ENCODE measurements at regions not wholly inside any gene's neighbourhood (a gene's known extent, or its start where the extent isn't known, plus 50 kb on each side); places are given as distances from the start of the nearest gene placed in this dataset.

GRCh38 chr11:13183094-13183825, 94.3 kb upstream of the BMAL1 start (continued):
- TF ChIP-seq CEBPB (IDR thresholded peaks at IDR 0.05; ENCODE audit: low read depth, low read length): peak; percentile 66

GRCh38 chr11:13183826-13184196, 93.8 kb upstream of the BMAL1 start:
- H3K4ac ChIP-seq (ENCODE audit: low read depth, low read length): no peak overlapping the region
- dilution Hi-C loops (cut with HindIII; ENCODE audit: low sequenced_read_pairs, unreplicated experiment): no loop called here
- H2BK120ac ChIP-seq (ENCODE audit: low read depth, low read length): no peak overlapping the region
- H3K4me3 ChIP-seq (ENCODE audit: insufficient read depth, low read depth, low read length): no peak overlapping the region
- no peak overlapping the region for H2AK5ac ChIP-seq (ENCODE audit: low read depth, low read length)
- H3K27ac ChIP-seq (ENCODE audit: insufficient read depth, low read length): no peak overlapping the region
- no peaks in the 10 kb centered on the region for H4K20me1 ChIP-seq (ENCODE audit: insufficient read depth, low read length)
- ATAC-seq (ENCODE audit: low read depth): peak; percentile 13; the same call in 1 of the 2 replicates
- H2BK5ac ChIP-seq (ENCODE audit: low read depth, low read length, poor library complexity, severe bottlenecking): no peak overlapping the region
- no TSS peak for BruUV-seq (replicated peaks)
- H3K4me1 ChIP-seq (ENCODE audit: control insufficient read depth, insufficient read depth, low read length): no peaks in the 10 kb centered on the region
- no peak overlapping the region for H2AK9ac ChIP-seq (replicated peaks; ENCODE audit: low read depth, low read length, poor library complexity)
- intact Hi-C loops (cut with micrococcal nuclease): loop anchor here (1.0 kb wide), 2 partner anchors 220 to 853 kb away; no protein-coding TSS in a partner anchor
- H3K27me3 ChIP-seq (ENCODE audit: control insufficient read depth, insufficient read depth, low read length): peaks cover 3% of the 10 kb centered on the region; the same call in 1 of the 2 replicates
- H3K4me2 ChIP-seq (ENCODE audit: low read depth, low read length): no peak overlapping the region
- 0 out of 2 replicates have a peak, but pooled peaks cover 4% of the 10 kb centered on the region for H3K9me1 ChIP-seq (ENCODE audit: insufficient read depth, low read length)
- H2BK15ac ChIP-seq (ENCODE audit: low read depth, low read length): no peak overlapping the region
- H4K5ac ChIP-seq (ENCODE audit: low read depth, low read length): no peak overlapping the region
- no peaks in the 10 kb centered on the region for H3K79me1 ChIP-seq (ENCODE audit: low read depth in 1 of 2, low read length in 2 of 2)
- POLR2A ChIA-PET (ENCODE audit: unreplicated experiment): no interaction called here
- H3K23ac ChIP-seq (ENCODE audit: low read depth, low read length): no peak overlapping the region
- no peak overlapping the region for H3K18ac ChIP-seq (ENCODE audit: low read depth, low read length)
- H4K8ac ChIP-seq (ENCODE audit: low read depth in 2 of 2, low read length in 2 of 2): no peak overlapping the region
- no peak overlapping the region for H3K56ac ChIP-seq (ENCODE audit: extremely low read depth, insufficient read depth, low read length)
- CTCF ChIA-PET: interaction anchor here (0.6 to 2.1 kb wide), 6 partner anchors 9 to 789 kb away, joined by 3 to 17 read pairs (median 4); no protein-coding TSS in a partner anchor
- no peak overlapping the region for H4K91ac ChIP-seq (ENCODE audit: insufficient read depth, low read depth, low read length)
- no peak overlapping the region for H2AFZ ChIP-seq (replicated peaks; ENCODE audit: low read length, poor library complexity)
- H3K36me3 ChIP-seq (ENCODE audit: control insufficient read depth, insufficient read depth, low read length): no peaks in the 10 kb centered on the region
- DNase-seq: no peak
- H2BK20ac ChIP-seq (ENCODE audit: low read depth, low read length): no peak overlapping the region
- in situ Hi-C loops (cut with MboI; ENCODE audit: low sequenced_read_pairs): no loop called here
- WGBS, 2 experiments (ENCODE audit: extremely low coverage in 2 of 2, insufficient read length in 1 of 2): no CpG with 5 or more reads among the region's 1 CpG
- peaks cover under 1% of the 10 kb centered on the region; the same call in 1 of the 2 replicates for H3K9me3 ChIP-seq (ENCODE audit: control insufficient read depth, insufficient read depth, low read length)
- no peak overlapping the region for H3K9ac ChIP-seq (ENCODE audit: low read depth, low read length)
- H3K14ac ChIP-seq (replicated peaks; ENCODE audit: low read depth, low read length): no peak overlapping the region
- TF ChIP-seq MXI1 (IDR thresholded peaks at IDR 0.05; ENCODE audit: borderline replicate concordance, low read depth, low read length) (no peak), CEBPB (IDR thresholded peaks at IDR 0.05; ENCODE audit: low read depth, low read length) (no peak), RAD21 (IDR thresholded peaks at IDR 0.05; ENCODE audit: low read length) (no peak), CTCF (conservative IDR thresholded peaks at IDR 0.05; ENCODE audit: low read depth, low read length) (no peak), MAZ (IDR thresholded peaks at IDR 0.05; ENCODE audit: borderline replicate concordance, low read depth, low read length) (no peak), CHD1 (IDR thresholded peaks at IDR 0.05; ENCODE audit: low read depth, low read length) (no peak), ELK1 (IDR thresholded peaks at IDR 0.05; ENCODE audit: borderline replicate concordance, low read depth, low read length) (no peak), BHLHE40 (IDR thresholded peaks at IDR 0.05; ENCODE audit: low read depth, low read length) (no peak), MAFK (IDR thresholded peaks at IDR 0.05; ENCODE audit: low read depth, low read length) (no peak), NFE2L2 (IDR thresholded peaks at IDR 0.05; ENCODE audit: low read depth, low read length) (no peak), FOS (IDR thresholded peaks at IDR 0.05; ENCODE audit: low read depth, low read length) (no peak), RCOR1 (IDR thresholded peaks at IDR 0.05; ENCODE audit: insufficient replicate concordance, low read length) (no peak), USF2 (IDR thresholded peaks at IDR 0.05; ENCODE audit: low read depth, low read length) (no peak)

All from IMR-90 (cell line).